BE2C (cell line): ENCODE measurements at regions not wholly inside any gene's neighbourhood (a gene's known extent, or its start where the extent isn't known, plus 50 kb on each side); places are given as distances from the start of the nearest gene placed in this dataset.

ENCODE experiments used
- DNase-seq: peaks from one replicate; pipeline ENCODE4 v3.0.0-alpha.2; 2020
- H3K27me3 ChIP-seq: fragments of 250-450 bp; sonication (Bioruptor Pico); 2 replicates; pipeline ENCODE4 v1.5.1; 2020; ENCODE audit warnings: mild to moderate bottlenecking
- H3K36me3 ChIP-seq: fragments of 250-450 bp; sonication (Bioruptor Pico); 2 replicates; pipeline ENCODE4 v1.5.1; 2020; ENCODE audit warnings: mild to moderate bottlenecking
- H3K4me1 ChIP-seq: fragments of 250-450 bp; sonication (Bioruptor Pico); 2 replicates; pipeline ENCODE4 v1.5.1; 2020
- H3K4me3 ChIP-seq: 2 replicates; pipeline ENCODE4 v1.5.1; 2011; ENCODE audit warnings: low read depth, low read length
- H3K9me3 ChIP-seq: fragments of 250-450 bp; sonication (Bioruptor Pico); 2 replicates; pipeline ENCODE4 v1.5.1; 2020
- CTCF ChIP-seq: IDR thresholded peaks from 2 replicates; pipeline ENCODE4 v1.5.1; 2012; ENCODE audit warnings: mild to moderate bottlenecking, low read depth, low read length

- Histone ChIP-seq H3K36me3 (no peaks in the 10 kb centered on the region), H3K9me3 (no peaks in the 10 kb centered on the region), H3K27me3 (no peaks in the 10 kb centered on the region), H3K4me3 (no peak overlapping the region), H3K4me1 (peaks cover 21% of the 10 kb centered on the region)
- no peak for TF ChIP-seq CTCF
- DNase-seq, result no peak
These were observed 160.9 kb downstream of the MRPL14 start for GRCh38 chr6:43966374-43966658.

- TF ChIP-seq CTCF, result no peak
- Histone ChIP-seq H3K9me3 (no peaks in the 10 kb centered on the region), H3K27me3 (no peaks in the 10 kb centered on the region), H3K4me3 (no peak overlapping the region), H3K4me1 (peaks cover 21% of the 10 kb centered on the region), H3K36me3 (no peaks in the 10 kb centered on the region)
- DNase-seq, result no peak
These were observed 161.5 kb downstream of the MRPL14 start for GRCh38 chr6:43965628-43966373.

- TF ChIP-seq CTCF, result no peak
These were observed 162.3 kb downstream of the MRPL14 start for GRCh38 chr6:43964659-43965570.

GRCh38 chr6:43963877-43964658, 163.2 kb downstream of the MRPL14 start:
- H3K27me3 ChIP-seq, result no peaks in the 10 kb centered on the region
- H3K4me1 ChIP-seq, result peaks cover 10% of the 10 kb centered on the region
- no peaks in the 10 kb centered on the region for H3K36me3 ChIP-seq
- no peak for DNase-seq
- H3K4me3 ChIP-seq, result no peak overlapping the region
- TF ChIP-seq CTCF, result no peak
- H3K9me3 ChIP-seq, result no peaks in the 10 kb centered on the region

More at GRCh38 chr6:43964659-43965570, 162.3 kb downstream of the MRPL14 start:
- no peak for DNase-seq
- Histone ChIP-seq H3K9me3 (no peaks in the 10 kb centered on the region), H3K4me1 (peaks cover 18% of the 10 kb centered on the region), H3K27me3 (no peaks in the 10 kb centered on the region), H3K4me3 (no peak overlapping the region), H3K36me3 (no peaks in the 10 kb centered on the region)

- TF ChIP-seq CTCF, result no peak
- DNase-seq, result no peak
- Histone ChIP-seq H3K9me3 (no peaks in the 10 kb centered on the region), H3K27me3 (no peaks in the 10 kb centered on the region), H3K36me3 (no peaks in the 10 kb centered on the region), H3K4me3 (no peak overlapping the region), H3K4me1 (peaks cover 2% of the 10 kb centered on the region)
These were observed 164.0 kb downstream of the MRPL14 start for GRCh38 chr6:43963203-43963602.
